HCT116 (cell line): ENCODE measurements at regions not wholly inside any gene's neighbourhood (a gene's known extent, or its start where the extent isn't known, plus 50 kb on each side); places are given as distances from the start of the nearest gene placed in this dataset.

Experiments used
- ATAC-seq: fragments of 200-7000 bp; cut with Tn5 transposase; 2 replicates; pipeline ENCODE4 v1.9.1; 2020; ENCODE audit warnings: mild to moderate bottlenecking, moderate library complexity
- BruUV-seq: library from RNA; stranded (reverse); fragments of 400-500 nt; replicated peaks from 2 replicates; lab custom pipeline; 2021; lab: Mats Ljungman, UMichigan
- CTCF ChIA-PET: fragments of 300-600 bp; sonication (Branson Sonifier 250); formaldehyde crosslinking; loops from one replicate; lab custom pipeline; 2021; ENCODE audit warnings: antibody characterized with exemption; lab: Charles Lee
- POLR2A ChIA-PET: fragments of 300-600, 350-600 bp; sonication (Branson Sonifier 250); formaldehyde crosslinking; loops from one replicate; lab custom pipeline; 2021; ENCODE audit warnings: antibody characterized with exemption; lab: Charles Lee
- RAD21 ChIA-PET, 2 experiments: fragments of 300-600 bp; sonication (Branson Sonifier 250); formaldehyde crosslinking; loops; one replicate each; lab custom pipeline; 2023; ENCODE audit warnings: low total read pairs in 2 of 2; ENCODE audit not compliant: uncharacterized antibody in 2 of 2, unreplicated experiment in 2 of 2, low non-redundant PET in 1 of 2; lab: Charles Lee
- DNase-seq: peaks from one replicate; pipeline ENCODE4 v3.0.0-alpha.2; 2010; ENCODE audit warnings: low read depth, low spot score
- H2AFZ ChIP-seq: fragments of 200-600 bp; shearing (Covaris generic), sonication (generic); 2 replicates; pipeline ENCODE4 v1.6.1; 2017; ENCODE audit warnings: low read depth, mixed run types, mixed read lengths, antibody characterized with exemption, low read length; ENCODE audit not compliant: poor library complexity, severe bottlenecking
- H3K27ac ChIP-seq: 2 replicates; pipeline ENCODE4 v1.5.1; 2012; ENCODE audit warnings: low read depth, low read length
- H3K27me3 ChIP-seq: fragments of 200-600 bp; sonication (generic); 2 replicates; pipeline ENCODE4 v1.6.1; 2016; ENCODE audit warnings: mixed run types, low read length, mixed read lengths; ENCODE audit not compliant: insufficient read depth
- H3K36me3 ChIP-seq, 2 experiments: fragments of 200-500 bp in 1 of 2; fragments of 200-600 bp in 1 of 2; sonication (Bioruptor generic) in 1 of 2; sonication (generic) in 1 of 2; 2 replicates each; pipeline versions ENCODE4 v1.5.1 to v1.6.1; 2014 to 2016; ENCODE audit warnings: low read length in 2 of 2, inconsistent platforms in 1 of 2, mixed read lengths in 1 of 2, mixed run types in 1 of 2; ENCODE audit not compliant: insufficient read depth in 2 of 2, control insufficient read depth in 1 of 2
- H3K4me1 ChIP-seq, 2 experiments: fragments of 200-600 bp in 1 of 2; sonication (generic) in 1 of 2; 2 replicates each; pipeline versions ENCODE4 v1.5.1 to v1.6.1; 2012 to 2017; ENCODE audit warnings: low read length in 2 of 2, inconsistent platforms in 1 of 2, mild to moderate bottlenecking in 1 of 2, mixed read lengths in 1 of 2, mixed run types in 1 of 2, moderate library complexity in 1 of 2; ENCODE audit not compliant: insufficient read depth in 2 of 2, control insufficient read depth in 1 of 2
- H3K4me2 ChIP-seq: fragments of 200-600 bp; sonication (generic); 2 replicates; pipeline ENCODE4 v1.6.1; 2017; ENCODE audit warnings: mixed run types, low read length, mixed read lengths
- H3K4me3 ChIP-seq, 2 experiments: fragments of 200-600 bp in 1 of 2; sonication (generic) in 1 of 2; replicated peaks in 1 of 2; 2 replicates each; pipeline ENCODE4 v1.5.1; 2011 to 2016; ENCODE audit warnings: low read length in 2 of 2, control low read depth in 1 of 2, low read depth in 1 of 2, mild to moderate bottlenecking in 1 of 2, mixed read lengths in 1 of 2, mixed run types in 1 of 2
- H3K79me2 ChIP-seq: fragments of 200-600 bp; sonication (generic); 2 replicates; pipeline ENCODE4 v1.6.1; 2017; ENCODE audit warnings: mild to moderate bottlenecking, mixed run types, low read length, moderate library complexity, mixed read lengths; ENCODE audit not compliant: insufficient read depth
- H3K9ac ChIP-seq: fragments of 200-600 bp; sonication (generic); 2 replicates; pipeline ENCODE4 v1.6.1; 2016; ENCODE audit warnings: low read length, mixed read lengths
- H3K9me2 ChIP-seq: fragments of 200-600 bp; sonication (generic), shearing (Covaris generic); 2 replicates; pipeline ENCODE4 v1.6.1; 2017; ENCODE audit warnings: mixed run types, mild to moderate bottlenecking, moderate library complexity; ENCODE audit not compliant: insufficient read depth
- H3K9me3 ChIP-seq, 2 experiments: fragments of 200-500 bp in 1 of 2; fragments of 200-600 bp in 1 of 2; sonication (Bioruptor generic) in 1 of 2; sonication (generic) in 1 of 2; 2 replicates each; pipeline ENCODE4 v1.6.1; 2014 to 2017; ENCODE audit warnings: low read length in 2 of 2, mixed read lengths in 2 of 2, inconsistent platforms in 1 of 2, low read depth in 1 of 2, mild to moderate bottlenecking in 1 of 2, mixed run types in 1 of 2, moderate library complexity in 1 of 2; ENCODE audit not compliant: control insufficient read depth in 1 of 2, insufficient read depth in 1 of 2
- H4K20me1 ChIP-seq: fragments of 200-600 bp; sonication (generic), shearing (Covaris generic); 2 replicates; pipeline ENCODE4 v1.6.1; 2017; ENCODE audit warnings: mixed run types, mild to moderate bottlenecking, moderate library complexity; ENCODE audit not compliant: insufficient read depth
- EZH2 ChIP-seq: fragments of 200-600 bp; sonication (generic); IDR thresholded peaks from 2 replicates; pipeline ENCODE4 v1.6.1; 2017; ENCODE audit warnings: antibody characterized with exemption, mixed run types
- EZH2phosphoT487 ChIP-seq: fragments of 200-600 bp; IDR thresholded peaks from 2 replicates; pipeline ENCODE4 v1.6.1; 2018; ENCODE audit warnings: antibody characterized with exemption, borderline replicate concordance
- FOSL1 ChIP-seq: IDR thresholded peaks from 2 replicates; pipeline ENCODE4 v1.6.1; 2012; ENCODE audit warnings: low read depth
- JUND ChIP-seq: IDR thresholded peaks from 2 replicates; pipeline ENCODE4 v1.6.1; 2012
- POLR2AphosphoS5 ChIP-seq: IDR thresholded peaks from 2 replicates; pipeline ENCODE4 v1.6.1; 2011; ENCODE audit warnings: mild to moderate bottlenecking, low read depth, low read length, moderate library complexity
- RAD21 ChIP-seq: IDR thresholded peaks from 2 replicates; pipeline ENCODE4 v1.6.1; 2012; ENCODE audit warnings: low read depth, mild to moderate bottlenecking
- REST ChIP-seq: IDR thresholded peaks from 2 replicates; pipeline ENCODE4 v1.6.1; 2012; ENCODE audit warnings: low read depth
- SP1 ChIP-seq: IDR thresholded peaks from 2 replicates; pipeline ENCODE4 v1.6.1; 2012; ENCODE audit warnings: low read depth
- SRF ChIP-seq: IDR thresholded peaks from 2 replicates; pipeline ENCODE4 v1.6.1; 2012; ENCODE audit warnings: low read depth
- ZBTB33 ChIP-seq: IDR thresholded peaks from 2 replicates; pipeline ENCODE4 v1.6.1; 2011; ENCODE audit warnings: mild to moderate bottlenecking, low read length, moderate library complexity; ENCODE audit not compliant: insufficient replicate concordance; ENCODE audit errors: extremely low read depth
- intact Hi-C: fragments of 100-400 bp; cut with micrococcal nuclease; formaldehyde crosslinking; loops from 2 replicates; pipeline ENCODE4 v1.10.0; 2022

- TF ChIP-seq RAD21 (no peak), EZH2 (no peak), JUND (no peak), SRF (no peak)
These were observed 235.3 kb upstream of the PLXNA2 start (continued) for GRCh38 chr1:208479435-208479834.

- DNase-seq (no peak), ATAC-seq (no peak)
- Histone ChIP-seq H3K4me3 (no peak overlapping the region), H2AFZ (no peak overlapping the region), H3K36me3 (no peaks in the 10 kb centered on the region), H3K27me3 (no peaks in the 10 kb centered on the region), H4K20me1 (no peaks in the 10 kb centered on the region), H3K4me1 (no peaks in the 10 kb centered on the region), H3K9me2 (no peaks in the 10 kb centered on the region), H3K27ac (no peak overlapping the region), H3K9me3 (no peaks in the 10 kb centered on the region), H3K4me2 (no peak overlapping the region), H3K79me2 (no peaks in the 10 kb centered on the region), H3K9ac (no peak overlapping the region)
- intact Hi-C loops = no loop called here
- TF ChIP-seq ZBTB33 (no peak), FOSL1 (no peak), RAD21 (no peak), SP1 (no peak), JUND (no peak), SRF (no peak), REST (no peak), POLR2AphosphoS5 (no peak), EZH2phosphoT487 (no peak)
- ChIA-PET POLR2A (no interaction called here), RAD21 (no interaction called here), CTCF (no interaction called here)
- no TSS peak for BruUV-seq
These were observed 241.3 kb upstream of the PLXNA2 start for GRCh38 chr1:208485512-208485911.
